ENCODE measurements at regions not wholly inside any gene's neighbourhood (a gene's known extent, or its start where the extent isn't known, plus 50 kb on each side); places are given as distances from the start of the nearest gene placed in this dataset.

GRCh38 chr1:175863299-175864050 lies 120.1 kb upstream of the TNR start:
- no peak overlapping the region for H3K4me3 ChIP-seq (ENCODE audit: low read depth in 1 of 3, low read length in 3 of 3)
- H3K27ac ChIP-seq (ENCODE audit: low read depth in 1 of 3, low read length in 2 of 3): no peak overlapping the region
- H3K36me3 ChIP-seq (ENCODE audit: control insufficient read depth in 3 of 3, insufficient read depth in 2 of 3, low read depth in 1 of 3, low read length in 3 of 3): no peaks in the 10 kb centered on the region
- no peaks in the 10 kb centered on the region for H3K9me3 ChIP-seq (ENCODE audit: control insufficient read depth in 2 of 2, insufficient read depth in 1 of 2, low read depth in 1 of 2, low read length in 1 of 2)
- H3K27me3 ChIP-seq (ENCODE audit: control insufficient read depth in 3 of 3, insufficient read depth in 3 of 3, low read length in 3 of 3): no peaks in the 10 kb centered on the region
- FAIRE-seq: no peak
- WGBS, 3 donors: 82 to 88% (median 86%) methylated on average over 14 of the region's 14 CpGs
- H3K4me1 ChIP-seq (ENCODE audit: control insufficient read depth in 3 of 3, insufficient read depth in 2 of 3, low read depth in 1 of 3, low read length in 2 of 3): peaks cover 0 to 28% (median 2%) of the 10 kb centered on the region in 3 donors
- DNase-seq: peak in 1 of 2 donors; percentile 43

- 17 to 55% (median 27%) methylated on average over 3 of the region's 3 CpGs for WGBS, 3 donors
- no peak overlapping the region for H3K4me3 ChIP-seq (ENCODE audit: low read depth in 1 of 3, low read length in 3 of 3)
- H3K27me3 ChIP-seq (ENCODE audit: control insufficient read depth in 3 of 3, insufficient read depth in 3 of 3, low read length in 3 of 3): no peaks in the 10 kb centered on the region
- H3K4me1 ChIP-seq (ENCODE audit: control insufficient read depth in 3 of 3, insufficient read depth in 2 of 3, low read depth in 1 of 3, low read length in 2 of 3): peaks cover 0 to 28% (median 2%) of the 10 kb centered on the region in 3 donors
- no peaks in the 10 kb centered on the region for H3K36me3 ChIP-seq (ENCODE audit: control insufficient read depth in 3 of 3, insufficient read depth in 2 of 3, low read depth in 1 of 3, low read length in 3 of 3)
- H3K9me3 ChIP-seq (ENCODE audit: control insufficient read depth in 2 of 2, insufficient read depth in 1 of 2, low read depth in 1 of 2, low read length in 1 of 2): no peaks in the 10 kb centered on the region
- H3K27ac ChIP-seq (ENCODE audit: low read depth in 1 of 3, low read length in 2 of 3): peak overlapping the region in 1 of 3 donors; percentile 46
- peak; percentile 59 to 73 for DNase-seq
- FAIRE-seq: no peak
These were observed 119.0 kb upstream of the TNR start for GRCh38 chr1:175862408-175862807.

GRCh38 chr1:175861626-175862367 lies 118.4 kb upstream of the TNR start:
- Histone ChIP-seq H3K9me3 (ENCODE audit: control insufficient read depth in 2 of 2, insufficient read depth in 1 of 2, low read depth in 1 of 2, low read length in 1 of 2) (no peaks in the 10 kb centered on the region), H3K27me3 (ENCODE audit: control insufficient read depth in 3 of 3, insufficient read depth in 3 of 3, low read length in 3 of 3) (no peaks in the 10 kb centered on the region), H3K4me1 (ENCODE audit: control insufficient read depth in 3 of 3, insufficient read depth in 2 of 3, low read depth in 1 of 3, low read length in 2 of 3) (peaks cover 0 to 28% (median 2%) of the 10 kb centered on the region in 3 donors), H3K4me3 (ENCODE audit: low read depth in 1 of 3, low read length in 3 of 3) (no peak overlapping the region), H3K27ac (ENCODE audit: low read depth in 1 of 3, low read length in 2 of 3) (peak overlapping the region in 1 of 3 donors; percentile 29), H3K36me3 (ENCODE audit: control insufficient read depth in 3 of 3, insufficient read depth in 2 of 3, low read depth in 1 of 3, low read length in 3 of 3) (no peaks in the 10 kb centered on the region)
- no peak for FAIRE-seq
- DNase-seq: peak in 1 of 2 donors; percentile 80
- 17 to 61% (median 32%) methylated on average over 8 of the region's 8 CpGs for WGBS, 3 donors

DNA sequence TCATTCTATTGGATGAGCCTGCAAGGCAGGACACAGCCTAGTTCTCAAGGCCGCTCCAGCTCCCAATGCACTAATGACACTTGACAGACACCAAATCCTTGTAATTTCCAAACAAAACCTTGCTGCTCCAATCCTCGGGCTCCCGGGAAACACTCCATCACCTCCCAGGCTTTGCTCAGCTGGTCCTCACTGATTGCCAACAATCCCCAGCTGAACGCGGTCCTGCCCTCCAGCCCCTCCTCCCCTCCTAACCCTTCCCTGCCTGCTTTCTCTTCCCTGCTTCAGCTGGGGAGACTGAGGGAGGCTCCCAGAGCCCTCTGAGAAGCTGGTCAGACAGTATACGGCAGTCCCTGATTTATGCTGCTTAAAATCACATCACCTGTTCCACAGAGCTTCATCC lies 114.4 kb upstream of the TNR start:
- H3K4me3 ChIP-seq (ENCODE audit: low read depth in 1 of 3, low read length in 3 of 3): no peak overlapping the region
- WGBS, 3 donors: 38 to 57% (median 44%) methylated on average over 6 of the region's 6 CpGs
- H3K27me3 ChIP-seq (ENCODE audit: control insufficient read depth in 3 of 3, insufficient read depth in 3 of 3, low read length in 3 of 3): no peaks in the 10 kb centered on the region
- no peak overlapping the region for H3K27ac ChIP-seq (ENCODE audit: low read depth in 1 of 3, low read length in 2 of 3)
- FAIRE-seq (no peak), DNase-seq (no peak)
- no peaks in the 10 kb centered on the region for H3K9me3 ChIP-seq (ENCODE audit: control insufficient read depth in 2 of 2, insufficient read depth in 1 of 2, low read depth in 1 of 2, low read length in 1 of 2)
- H3K36me3 ChIP-seq (ENCODE audit: control insufficient read depth in 3 of 3, insufficient read depth in 2 of 3, low read depth in 1 of 3, low read length in 3 of 3): no peaks in the 10 kb centered on the region
- peaks cover 0 to 15% (median 2%) of the 10 kb centered on the region in 3 donors for H3K4me1 ChIP-seq (ENCODE audit: control insufficient read depth in 3 of 3, insufficient read depth in 2 of 3, low read depth in 1 of 3, low read length in 2 of 3)

DNA sequence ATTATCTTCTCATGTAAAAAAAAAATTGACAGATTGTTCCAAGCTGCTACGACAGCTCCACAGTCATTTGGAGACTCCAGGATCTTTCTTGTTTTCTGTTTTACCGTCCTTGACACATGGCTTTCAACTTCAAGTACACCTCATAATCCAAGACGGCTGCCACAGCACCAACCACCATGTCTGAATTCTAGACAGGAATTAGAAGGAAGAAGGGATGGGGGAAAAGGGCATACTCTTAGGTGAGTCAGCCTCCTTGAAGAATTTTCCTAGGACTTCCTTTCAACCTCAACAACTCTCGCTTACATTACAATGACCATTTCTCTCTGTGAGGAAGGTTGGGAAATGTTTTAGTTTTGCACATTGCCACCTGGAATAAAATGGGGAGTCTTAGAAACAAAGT lies 110.3 kb upstream of the TNR start:
- Histone ChIP-seq H3K4me1 (ENCODE audit: control insufficient read depth in 3 of 3, insufficient read depth in 2 of 3, low read depth in 1 of 3, low read length in 2 of 3) (no peaks in the 10 kb centered on the region), H3K9me3 (ENCODE audit: control insufficient read depth in 2 of 2, insufficient read depth in 1 of 2, low read depth in 1 of 2, low read length in 1 of 2) (no peaks in the 10 kb centered on the region), H3K27ac (ENCODE audit: low read depth in 1 of 3, low read length in 2 of 3) (no peak overlapping the region), H3K27me3 (ENCODE audit: control insufficient read depth in 3 of 3, insufficient read depth in 3 of 3, low read length in 3 of 3) (no peaks in the 10 kb centered on the region), H3K4me3 (ENCODE audit: low read depth in 1 of 3, low read length in 3 of 3) (no peak overlapping the region), H3K36me3 (ENCODE audit: control insufficient read depth in 3 of 3, insufficient read depth in 2 of 3, low read depth in 1 of 3, low read length in 3 of 3) (no peaks in the 10 kb centered on the region)
- DNase-seq (no peak), FAIRE-seq (no peak)
- 89 to 98% (median 91%) methylated on average over 4 of the region's 4 CpGs for WGBS, 3 donors

- no peak for FAIRE-seq
- Histone ChIP-seq H3K9me3 (ENCODE audit: control insufficient read depth in 2 of 2, insufficient read depth in 1 of 2, low read depth in 1 of 2, low read length in 1 of 2) (no peaks in the 10 kb centered on the region), H3K4me3 (ENCODE audit: low read depth in 1 of 3, low read length in 3 of 3) (no peak overlapping the region), H3K4me1 (ENCODE audit: control insufficient read depth in 3 of 3, insufficient read depth in 2 of 3, low read depth in 1 of 3, low read length in 2 of 3) (no peaks in the 10 kb centered on the region), H3K27me3 (ENCODE audit: control insufficient read depth in 3 of 3, insufficient read depth in 3 of 3, low read length in 3 of 3) (no peaks in the 10 kb centered on the region), H3K27ac (ENCODE audit: low read depth in 1 of 3, low read length in 2 of 3) (no peak overlapping the region), H3K36me3 (ENCODE audit: control insufficient read depth in 3 of 3, insufficient read depth in 2 of 3, low read depth in 1 of 3, low read length in 3 of 3) (no peaks in the 10 kb centered on the region)
- no peak for DNase-seq
- 88 to 93% (median 90%) methylated on average over 2 of the region's 2 CpGs for WGBS, 3 donors
These were observed 108.4 kb upstream of the TNR start for GRCh38 chr1:175851749-175852148.

DNA sequence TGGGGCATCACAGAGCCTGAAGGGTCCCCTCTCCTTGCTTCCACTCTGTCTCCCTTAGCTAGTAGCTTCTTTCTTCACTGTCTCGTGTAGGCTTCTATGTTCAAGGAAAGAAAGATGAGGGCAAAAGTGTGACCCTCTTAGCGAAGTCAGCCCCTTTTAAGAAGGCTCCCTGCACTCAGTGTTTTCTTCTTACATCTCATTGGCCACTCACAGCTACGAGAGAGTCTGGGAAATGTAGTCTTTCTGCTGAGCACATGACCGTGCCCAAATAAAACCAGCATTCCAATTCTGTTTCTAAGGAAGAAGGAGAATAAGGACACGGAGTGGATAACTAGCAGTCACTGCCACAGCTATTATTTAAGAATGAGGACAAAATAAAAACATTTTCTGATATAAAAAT lies 104.9 kb upstream of the TNR start:
- no peaks in the 10 kb centered on the region for H3K27me3 ChIP-seq (ENCODE audit: control insufficient read depth in 3 of 3, insufficient read depth in 3 of 3, low read length in 3 of 3)
- H3K36me3 ChIP-seq (ENCODE audit: control insufficient read depth in 3 of 3, insufficient read depth in 2 of 3, low read depth in 1 of 3, low read length in 3 of 3): no peaks in the 10 kb centered on the region
- no peaks in the 10 kb centered on the region for H3K9me3 ChIP-seq (ENCODE audit: control insufficient read depth in 2 of 2, insufficient read depth in 1 of 2, low read depth in 1 of 2, low read length in 1 of 2)
- WGBS, 3 donors: 58 to 84% (median 77%) methylated on average over 5 of the region's 5 CpGs
- FAIRE-seq: no peak
- no peak for DNase-seq
- no peak overlapping the region for H3K27ac ChIP-seq (ENCODE audit: low read depth in 1 of 3, low read length in 2 of 3)
- H3K4me3 ChIP-seq (ENCODE audit: low read depth in 1 of 3, low read length in 3 of 3): no peak overlapping the region
- peaks cover 0 to 7% (median 0%) of the 10 kb centered on the region in 3 donors for H3K4me1 ChIP-seq (ENCODE audit: control insufficient read depth in 3 of 3, insufficient read depth in 2 of 3, low read depth in 1 of 3, low read length in 2 of 3)

GRCh38 chr1:175845985-175846384 lies 102.6 kb upstream of the TNR start:
- no peaks in the 10 kb centered on the region for H3K36me3 ChIP-seq (ENCODE audit: control insufficient read depth in 3 of 3, insufficient read depth in 2 of 3, low read depth in 1 of 3, low read length in 3 of 3)

More at GRCh38 chr1:175845985-175846384, 102.6 kb upstream of the TNR start:
- Histone ChIP-seq H3K4me3 (ENCODE audit: low read depth in 1 of 3, low read length in 3 of 3) (no peak overlapping the region), H3K27me3 (ENCODE audit: control insufficient read depth in 3 of 3, insufficient read depth in 3 of 3, low read length in 3 of 3) (no peaks in the 10 kb centered on the region), H3K27ac (ENCODE audit: low read depth in 1 of 3, low read length in 2 of 3) (no peak overlapping the region), H3K4me1 (ENCODE audit: control insufficient read depth in 3 of 3, insufficient read depth in 2 of 3, low read depth in 1 of 3, low read length in 2 of 3) (peaks cover 0 to 21% (median 1%) of the 10 kb centered on the region in 3 donors), H3K9me3 (ENCODE audit: control insufficient read depth in 2 of 2, insufficient read depth in 1 of 2, low read depth in 1 of 2, low read length in 1 of 2) (no peaks in the 10 kb centered on the region)
- DNase-seq: no peak
- 28 to 66% (median 35%) methylated on average over 1 of the region's 1 CpG for WGBS, 3 donors
- FAIRE-seq: no peak
